ENCODE measurements at regions not wholly inside any gene's neighbourhood (a gene's known extent, or its start where the extent isn't known, plus 50 kb on each side); places are given as distances from the start of the nearest gene placed in this dataset.
"Not testable (repeated sequence)": the region's sequence is repeated elsewhere in the genome, so short reads cannot be mapped to it uniquely, and the experiment has no call there.

DNA sequence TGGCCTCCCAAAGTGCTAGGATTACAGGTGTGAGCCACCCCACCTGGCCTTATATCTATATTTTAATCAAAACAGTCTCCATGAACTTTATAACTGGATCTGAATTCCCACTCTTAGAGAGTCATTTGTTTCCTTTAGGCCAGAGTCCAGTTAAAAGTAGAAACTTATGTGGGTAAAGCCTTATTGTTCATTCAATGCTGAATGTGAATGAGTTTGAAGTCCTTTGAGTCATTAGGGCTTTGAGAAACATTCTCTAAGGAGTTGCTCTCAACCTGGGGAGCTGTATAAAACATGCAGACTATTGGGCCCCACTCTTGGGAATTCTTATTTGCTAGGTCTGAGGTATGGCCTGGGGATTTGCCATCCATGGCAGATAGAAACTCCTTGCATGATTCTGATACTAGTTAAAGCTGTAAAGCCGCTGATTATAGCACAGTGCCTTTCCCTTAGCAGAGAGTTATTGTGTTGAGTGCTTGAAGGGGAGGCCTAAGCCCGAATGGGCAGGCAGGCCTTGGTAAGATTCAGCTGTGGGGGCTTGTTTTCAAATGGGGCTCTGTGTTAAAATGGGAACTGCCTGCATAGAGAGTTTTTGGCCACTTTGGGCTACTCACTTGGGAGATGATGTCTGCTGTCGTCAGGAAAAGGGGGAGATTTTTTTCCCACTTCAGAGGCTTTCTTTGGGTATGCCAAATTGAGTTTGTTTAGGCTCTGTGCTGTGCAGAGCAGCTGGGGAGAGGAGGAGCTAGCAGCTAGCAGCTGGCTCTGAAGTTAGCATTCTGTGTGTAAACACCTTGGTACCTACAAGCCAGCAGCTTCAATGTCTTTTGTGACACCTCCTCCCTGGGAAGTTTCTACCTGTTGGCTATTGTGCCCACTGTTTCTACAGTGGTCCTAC lies 117.5 kb downstream of the DACT1 start:
- H3K9me3 ChIP-seq (ENCODE audit: control insufficient read depth, insufficient read depth, low read length): no peaks in the 10 kb centered on the region
- H3K4me1 ChIP-seq (ENCODE audit: insufficient read depth, low read length): peaks cover 13% of the 10 kb centered on the region
- no peaks in the 10 kb centered on the region for H3K36me3 ChIP-seq (ENCODE audit: insufficient read depth, low read length)
- no peak overlapping the region for H3K9ac ChIP-seq (ENCODE audit: low read depth, low read length)

DNA sequence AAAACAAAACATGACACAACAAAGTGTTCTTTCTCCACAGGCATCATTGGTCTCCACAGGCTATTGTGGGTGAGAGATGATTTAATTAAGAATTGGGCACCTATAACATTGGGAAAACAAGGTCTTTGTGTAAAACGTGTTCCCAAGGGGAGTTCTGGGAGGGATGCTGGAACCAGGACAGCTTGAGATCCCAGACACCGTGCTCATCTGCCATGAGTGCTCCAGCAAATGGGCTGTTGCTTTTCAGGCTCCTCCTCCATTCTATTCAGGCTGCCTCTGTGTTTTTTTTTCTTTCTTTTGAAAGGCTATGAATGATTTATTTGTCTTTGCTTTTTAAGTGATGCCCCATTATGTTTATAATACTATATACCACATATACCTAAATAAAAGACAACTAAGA lies 122.4 kb downstream of the DACT1 start:
- H3K36me3 ChIP-seq (ENCODE audit: insufficient read depth, low read length): no peaks in the 10 kb centered on the region
- peaks cover 13% of the 10 kb centered on the region for H3K4me1 ChIP-seq (ENCODE audit: insufficient read depth, low read length)
- no peaks in the 10 kb centered on the region for H3K9me3 ChIP-seq (ENCODE audit: control insufficient read depth, insufficient read depth, low read length)
- H3K9ac ChIP-seq (ENCODE audit: low read depth, low read length): no peak overlapping the region

DNA sequence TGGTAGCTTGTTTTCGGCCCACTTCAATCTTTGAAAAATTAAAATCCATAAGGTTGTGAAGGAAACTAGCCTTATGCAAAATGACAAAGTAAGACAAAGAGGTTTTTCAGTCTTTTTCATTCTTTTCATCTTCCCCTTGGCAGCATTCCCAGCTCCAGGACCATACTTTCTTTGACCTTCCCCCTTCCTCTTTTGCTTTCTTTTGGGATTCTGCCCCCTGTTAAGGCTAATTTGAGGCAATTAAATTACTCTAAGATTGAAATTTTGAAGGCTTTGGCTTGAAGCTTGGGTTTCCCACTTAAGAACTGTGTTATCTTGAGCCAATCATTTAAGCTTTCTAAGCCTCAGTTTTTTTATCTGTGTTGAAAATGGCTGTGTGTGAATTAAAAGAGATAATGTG lies 124.9 kb downstream of the DACT1 start:
- no peak overlapping the region for H3K9ac ChIP-seq (ENCODE audit: low read depth, low read length)
- no peaks in the 10 kb centered on the region; the same call in 1 of the 2 replicates for H3K4me1 ChIP-seq (ENCODE audit: insufficient read depth, low read length)
- no peaks in the 10 kb centered on the region for H3K36me3 ChIP-seq (ENCODE audit: insufficient read depth, low read length)
- H3K9me3 ChIP-seq (ENCODE audit: control insufficient read depth, insufficient read depth, low read length): no peaks in the 10 kb centered on the region

DNA sequence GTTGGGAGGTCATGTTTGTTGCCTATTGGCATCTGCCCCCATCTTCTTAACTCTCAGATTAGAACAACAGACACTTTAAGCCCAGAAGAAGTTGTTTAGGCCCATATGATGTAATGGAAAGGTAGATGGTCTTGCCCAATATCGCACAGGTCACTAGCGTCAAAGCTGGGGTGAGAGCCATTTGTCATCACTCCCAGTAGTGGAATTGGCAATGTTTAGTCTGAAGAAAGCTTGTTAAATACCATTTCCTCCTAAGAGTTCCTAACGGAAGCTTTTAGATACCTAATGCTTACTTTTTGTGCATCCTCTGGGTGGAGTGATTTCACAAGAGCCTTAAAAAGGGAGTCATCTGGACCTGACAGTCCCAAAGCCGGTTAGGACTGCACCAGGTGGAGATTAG lies 125.4 kb downstream of the DACT1 start:
- Histone ChIP-seq H3K4me1 (ENCODE audit: insufficient read depth, low read length) (no peaks in the 10 kb centered on the region; the same call in 1 of the 2 replicates), H3K9me3 (ENCODE audit: control insufficient read depth, insufficient read depth, low read length) (no peaks in the 10 kb centered on the region), H3K9ac (ENCODE audit: low read depth, low read length) (no peak overlapping the region), H3K36me3 (ENCODE audit: insufficient read depth, low read length) (no peaks in the 10 kb centered on the region)

DNA sequence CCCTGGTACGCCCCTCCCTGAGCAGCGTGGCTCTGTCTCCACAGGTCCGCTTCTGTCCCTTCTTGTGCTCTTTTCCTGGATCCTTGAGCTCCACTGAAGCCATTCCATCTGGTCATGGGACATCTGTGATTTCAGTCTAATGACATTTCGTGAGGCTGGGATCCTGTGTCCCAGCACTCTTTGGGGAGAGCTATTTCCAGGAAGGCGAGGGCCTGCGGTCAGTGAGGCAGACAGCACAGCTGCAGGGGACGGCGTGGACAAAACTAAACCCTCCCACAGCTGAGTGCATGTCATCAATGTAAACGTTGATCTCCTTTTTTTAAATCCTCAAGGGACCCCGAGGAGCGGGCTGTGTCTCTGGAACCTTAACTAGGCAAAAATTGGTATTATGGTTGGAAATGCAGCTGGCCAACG lies 127.7 kb downstream of the DACT1 start:
- Histone ChIP-seq H3K4me1 (ENCODE audit: insufficient read depth, low read length) (peaks cover 9% of the 10 kb centered on the region), H3K9ac (ENCODE audit: low read depth, low read length) (no peak overlapping the region), H3K9me3 (ENCODE audit: control insufficient read depth, insufficient read depth, low read length) (no peaks in the 10 kb centered on the region)

DNA sequence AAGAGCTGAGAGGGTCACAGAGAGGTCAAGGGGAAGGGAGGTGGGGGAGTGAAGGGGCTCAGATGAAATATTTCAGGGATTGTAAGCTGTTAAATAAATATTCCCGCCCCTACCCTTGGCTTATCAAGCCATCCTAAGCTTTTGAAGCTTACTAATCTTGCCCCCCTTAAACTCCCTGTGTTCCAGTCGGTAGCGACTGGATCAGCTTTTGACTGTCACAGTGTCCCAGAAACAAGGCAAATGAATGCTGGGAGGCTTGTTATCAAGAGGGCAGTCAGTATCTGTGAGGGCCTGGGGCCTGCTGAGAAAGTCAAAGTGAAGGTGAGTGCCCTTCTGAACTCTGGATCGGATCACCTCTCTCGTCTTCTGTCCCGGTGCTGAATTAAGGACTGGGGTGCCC lies 128.1 kb downstream of the DACT1 start:
- no peak overlapping the region for H3K9ac ChIP-seq (ENCODE audit: low read depth, low read length)

More for the DNA sequence above, 127.7 kb downstream of the DACT1 start:
- H3K36me3 ChIP-seq (ENCODE audit: insufficient read depth, low read length): no peaks in the 10 kb centered on the region

DNA sequence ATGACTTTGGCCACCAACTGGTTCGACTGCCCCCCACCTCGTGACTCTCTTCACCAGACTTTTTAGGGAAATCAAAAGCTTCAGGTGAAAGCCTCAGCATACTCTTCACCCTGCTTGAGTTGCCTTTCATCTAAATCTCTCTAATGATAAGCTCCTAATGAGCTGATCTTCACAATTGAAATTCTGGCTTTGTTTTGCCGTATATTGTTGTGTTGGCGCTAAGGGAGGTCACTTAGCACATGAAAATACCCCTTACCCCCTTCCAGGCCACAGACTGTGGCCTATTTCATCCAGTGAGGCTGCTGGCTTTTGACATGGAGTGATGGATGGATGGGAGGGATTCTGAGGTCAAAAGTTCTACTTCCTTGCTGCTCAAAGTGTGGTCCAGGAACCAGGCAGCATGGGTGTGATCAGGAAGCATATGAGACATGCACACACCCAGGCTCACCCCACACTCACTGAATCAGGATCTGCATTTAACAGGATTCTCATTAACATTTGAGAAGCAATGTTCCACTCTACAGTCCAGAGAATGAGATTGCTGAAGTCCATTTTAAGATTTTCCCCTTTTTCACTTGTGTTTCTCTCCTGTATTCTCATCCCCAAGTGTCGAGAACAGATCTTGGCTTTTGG lies 131.4 kb downstream of the DACT1 start:
- no peaks in the 10 kb centered on the region for H3K36me3 ChIP-seq (ENCODE audit: insufficient read depth, low read length)
- H3K9me3 ChIP-seq (ENCODE audit: control insufficient read depth, insufficient read depth, low read length): no peaks in the 10 kb centered on the region
- no peak overlapping the region for H3K9ac ChIP-seq (ENCODE audit: low read depth, low read length)
- H3K4me1 ChIP-seq (ENCODE audit: insufficient read depth, low read length): peaks cover 25% of the 10 kb centered on the region

More for the DNA sequence above, 128.1 kb downstream of the DACT1 start:
- Histone ChIP-seq H3K9me3 (ENCODE audit: control insufficient read depth, insufficient read depth, low read length) (no peaks in the 10 kb centered on the region), H3K4me1 (ENCODE audit: insufficient read depth, low read length) (peaks cover 9% of the 10 kb centered on the region), H3K36me3 (ENCODE audit: insufficient read depth, low read length) (no peaks in the 10 kb centered on the region)

DNA sequence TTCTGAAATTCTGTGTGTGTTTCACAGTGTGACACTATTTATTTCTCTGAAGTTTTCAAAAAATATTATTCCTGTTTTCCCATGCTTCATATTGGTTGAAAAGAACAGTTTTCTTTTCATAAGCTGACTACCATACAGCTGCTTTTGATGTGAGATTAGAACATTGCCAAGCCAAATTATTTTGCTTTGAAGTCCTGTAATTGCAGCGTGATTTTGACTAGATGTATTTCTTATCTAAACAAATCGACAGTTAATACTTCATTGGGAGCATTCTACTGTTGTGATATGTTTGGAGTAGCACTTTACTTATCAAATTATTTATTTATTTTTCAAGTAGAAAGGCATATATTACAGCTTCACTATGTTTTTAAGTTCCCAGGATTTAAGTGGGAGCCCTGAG lies 132.0 kb downstream of the DACT1 start:
- H3K9ac ChIP-seq (ENCODE audit: low read depth, low read length): no peak overlapping the region
- no peaks in the 10 kb centered on the region for H3K9me3 ChIP-seq (ENCODE audit: control insufficient read depth, insufficient read depth, low read length)
- peaks cover 25% of the 10 kb centered on the region for H3K4me1 ChIP-seq (ENCODE audit: insufficient read depth, low read length)
- H3K36me3 ChIP-seq (ENCODE audit: insufficient read depth, low read length): no peaks in the 10 kb centered on the region

DNA sequence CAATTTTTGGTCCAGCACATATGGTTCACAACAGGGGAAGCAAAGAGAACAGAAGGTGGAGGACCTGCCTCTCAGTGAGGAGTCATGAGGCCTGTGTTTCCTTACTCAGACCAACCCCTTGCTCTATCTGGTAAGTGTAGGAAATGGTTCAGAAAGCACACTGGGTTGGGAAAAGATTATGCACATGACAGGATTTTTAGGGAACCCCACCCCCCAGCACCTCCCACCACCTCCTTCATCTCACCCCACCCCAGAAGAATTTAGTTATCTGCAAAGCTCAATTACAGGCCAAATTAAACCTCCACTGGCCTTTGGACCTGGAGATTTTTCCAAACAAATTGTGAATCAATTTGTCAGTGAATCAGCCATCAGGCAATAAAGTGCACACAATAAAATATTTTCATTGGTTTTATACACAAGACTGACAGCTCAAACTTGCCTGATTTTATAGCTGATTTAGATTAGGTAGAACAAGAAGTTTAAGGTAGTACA lies 132.8 kb downstream of the DACT1 start:
- Histone ChIP-seq H3K36me3 (ENCODE audit: insufficient read depth, low read length) (no peaks in the 10 kb centered on the region), H3K9me3 (ENCODE audit: control insufficient read depth, insufficient read depth, low read length) (no peaks in the 10 kb centered on the region), H3K4me1 (ENCODE audit: insufficient read depth, low read length) (peaks cover 25% of the 10 kb centered on the region), H3K9ac (ENCODE audit: low read depth, low read length) (no peak overlapping the region)

DNA sequence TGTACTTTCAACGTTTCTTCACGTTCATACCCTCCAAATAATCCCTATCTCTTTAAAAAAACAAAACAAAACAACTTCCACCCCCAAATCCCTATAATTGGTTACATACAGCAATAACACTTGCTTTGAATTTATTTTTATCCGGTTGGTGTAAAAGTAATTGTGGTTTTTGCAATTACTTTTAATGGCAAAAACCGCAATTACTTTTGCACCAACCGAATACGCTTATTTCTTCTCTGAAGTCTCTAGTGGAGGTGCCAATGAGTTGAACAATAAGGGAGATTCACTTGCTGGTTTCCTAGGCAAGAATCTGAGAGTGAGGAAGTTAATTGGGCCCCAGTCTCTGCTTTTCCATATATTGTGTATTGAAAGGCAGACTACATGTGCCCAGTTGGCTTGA lies 133.3 kb downstream of the DACT1 start:
- peaks cover 25% of the 10 kb centered on the region for H3K4me1 ChIP-seq (ENCODE audit: insufficient read depth, low read length)
- no peaks in the 10 kb centered on the region for H3K36me3 ChIP-seq (ENCODE audit: insufficient read depth, low read length)
- no peaks in the 10 kb centered on the region for H3K9me3 ChIP-seq (ENCODE audit: control insufficient read depth, insufficient read depth, low read length)
- H3K9ac ChIP-seq (ENCODE audit: low read depth, low read length): no peak overlapping the region

DNA sequence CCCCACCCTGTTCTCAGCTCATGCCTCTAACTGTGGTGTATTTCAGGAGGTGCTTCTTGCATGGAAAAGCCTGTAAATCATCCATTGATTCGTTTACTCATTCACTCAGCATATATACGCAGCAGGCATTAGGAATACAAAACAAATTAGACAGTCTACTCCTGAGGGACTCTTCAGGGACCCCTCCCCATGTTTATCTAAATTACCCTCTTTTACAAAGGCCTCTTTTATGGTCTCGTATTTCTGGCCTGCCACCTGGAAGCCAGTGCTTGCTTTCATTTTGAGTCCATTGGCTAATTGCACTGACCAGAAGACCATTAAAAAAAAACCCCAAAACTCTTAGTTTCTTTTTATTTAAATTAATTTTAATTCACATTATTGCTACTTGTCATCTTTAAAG lies 134.4 kb downstream of the DACT1 start:
- no peaks in the 10 kb centered on the region for H3K36me3 ChIP-seq (ENCODE audit: insufficient read depth, low read length)
- H3K9me3 ChIP-seq (ENCODE audit: control insufficient read depth, insufficient read depth, low read length): no peaks in the 10 kb centered on the region
- H3K9ac ChIP-seq (ENCODE audit: low read depth, low read length): no peak overlapping the region
- peaks cover 25% of the 10 kb centered on the region for H3K4me1 ChIP-seq (ENCODE audit: insufficient read depth, low read length)

DNA sequence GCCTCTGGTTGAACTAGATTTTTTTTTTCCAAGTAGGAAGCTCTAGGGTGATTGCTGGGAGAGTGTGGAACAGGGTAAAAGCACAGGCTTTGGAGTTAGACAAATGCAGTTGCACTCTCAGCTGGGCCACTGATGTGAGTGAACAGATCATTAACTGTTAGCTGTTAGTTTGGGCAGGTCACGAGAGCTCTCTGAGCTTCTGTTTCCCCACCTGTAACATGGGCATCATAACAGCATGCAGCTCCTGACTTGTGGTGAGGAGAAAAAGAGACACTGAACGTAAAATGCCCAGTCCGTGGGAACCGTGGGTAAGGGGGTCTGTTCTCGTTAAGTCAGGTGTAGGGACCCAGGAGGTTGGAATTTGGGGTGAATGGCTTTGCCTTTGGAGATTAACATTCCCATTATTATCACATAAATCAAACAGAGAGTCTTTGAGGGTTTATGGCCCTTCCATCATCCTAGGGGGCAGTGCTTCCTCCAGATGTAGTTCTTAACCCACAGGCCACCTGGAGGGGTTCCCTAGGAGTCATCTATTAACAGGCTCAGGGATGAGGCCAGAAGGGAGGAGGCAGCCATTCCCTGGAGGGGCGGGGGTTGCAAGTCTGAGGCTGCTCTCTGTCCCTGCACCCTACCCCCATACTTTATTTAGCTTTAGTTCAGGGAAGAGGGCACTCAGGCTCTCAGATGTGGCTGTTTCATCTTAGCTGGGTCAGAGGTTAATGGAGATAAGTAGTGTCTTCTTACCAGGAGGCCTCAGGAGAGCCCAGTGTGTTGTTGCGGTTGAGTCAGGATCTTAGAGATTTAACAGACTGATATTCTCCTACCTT lies 135.2 kb downstream of the DACT1 start:
- Histone ChIP-seq H3K36me3 (ENCODE audit: insufficient read depth, low read length) (no peaks in the 10 kb centered on the region), H3K4me1 (ENCODE audit: insufficient read depth, low read length) (peaks cover 25% of the 10 kb centered on the region), H3K9me3 (ENCODE audit: control insufficient read depth, insufficient read depth, low read length) (no peaks in the 10 kb centered on the region), H3K9ac (ENCODE audit: low read depth, low read length) (no peak overlapping the region)

DNA sequence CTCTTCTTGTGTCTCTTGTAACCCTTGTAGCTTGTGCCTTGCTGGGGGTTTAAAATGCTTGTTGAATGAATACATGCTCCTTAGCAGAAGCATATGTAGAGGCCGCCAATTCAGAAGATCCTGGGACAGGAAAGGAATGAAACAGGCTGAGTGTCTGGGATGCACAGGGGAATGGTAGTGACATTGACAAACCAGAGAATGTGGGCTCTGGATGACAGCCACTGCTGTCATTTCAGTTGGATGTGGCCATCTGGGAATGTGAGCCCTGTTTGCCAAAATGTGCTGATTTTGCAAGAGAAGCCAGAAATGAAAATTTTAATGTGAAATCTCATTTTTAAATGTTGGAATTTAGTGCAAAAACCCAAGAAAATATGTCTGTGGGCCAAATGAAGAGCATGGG lies 136.8 kb downstream of the DACT1 start:
- H3K36me3 ChIP-seq (ENCODE audit: insufficient read depth, low read length): no peaks in the 10 kb centered on the region
- peaks cover 19% of the 10 kb centered on the region for H3K4me1 ChIP-seq (ENCODE audit: insufficient read depth, low read length)
- no peak overlapping the region for H3K9ac ChIP-seq (ENCODE audit: low read depth, low read length)
- no peaks in the 10 kb centered on the region for H3K9me3 ChIP-seq (ENCODE audit: control insufficient read depth, insufficient read depth, low read length)

DNA sequence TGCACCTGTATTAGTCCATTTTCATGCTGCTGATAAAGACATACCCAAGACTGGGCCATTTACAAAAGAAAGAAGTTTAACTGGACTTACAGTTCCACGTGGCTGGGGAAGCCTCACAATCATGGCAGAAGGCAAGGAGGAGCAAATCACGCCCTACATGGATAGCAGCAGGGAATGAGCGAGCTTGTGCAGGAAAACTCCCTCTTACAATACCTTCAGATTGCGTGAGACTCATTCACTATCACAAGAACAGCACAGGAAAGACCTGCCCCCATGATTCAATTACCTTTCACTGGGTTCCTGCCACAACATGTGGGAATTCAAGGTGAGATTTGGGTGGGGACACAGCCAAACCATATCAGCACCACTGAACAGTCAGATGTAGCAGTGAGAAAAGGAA lies 137.4 kb downstream of the DACT1 start:
- not testable (repeated sequence) for H3K9me3 ChIP-seq (ENCODE audit: control insufficient read depth, insufficient read depth, low read length); H3K9ac ChIP-seq (ENCODE audit: low read depth, low read length); H3K36me3 ChIP-seq (ENCODE audit: insufficient read depth, low read length)
- peaks cover 19% of the 10 kb centered on the region for H3K4me1 ChIP-seq (ENCODE audit: insufficient read depth, low read length)

Measured in ES-I3 (cell line).